GM10266 (cell line): ENCODE measurements at regions not wholly inside any gene's neighbourhood (a gene's known extent, or its start where the extent isn't known, plus 50 kb on each side); places are given as distances from the start of the nearest gene placed in this dataset.

Experiments
- DNase-seq: peaks from one replicate; pipeline ENCODE4 v3.0.0; 2012; ENCODE audit errors: extremely low spot score
- CTCF ChIP-seq: IDR thresholded peaks from 2 replicates; pipeline ENCODE4 v1.5.1; 2012; ENCODE audit warnings: mild to moderate bottlenecking, low read depth; ENCODE audit not compliant: control insufficient read depth, insufficient read depth; ENCODE audit errors: missing control alignments

- no peak for DNase-seq
- TF ChIP-seq CTCF: no peak
These were observed 89.1 kb upstream of the IGFBP7 start for GRCh38 chr4:57199267-57199666.

GRCh38 chr4:57195622-57196021, 85.4 kb upstream of the IGFBP7 start:
- no peak for TF ChIP-seq CTCF
- DNase-seq: no peak

GRCh38 chr4:57194068-57194611, 84.0 kb upstream of the IGFBP7 start:
- TF ChIP-seq CTCF: no peak

GRCh38 chr4:57193209-57193810, 83.1 kb upstream of the IGFBP7 start:
- TF ChIP-seq CTCF: no peak
- no peak for DNase-seq

More at GRCh38 chr4:57194068-57194611, 84.0 kb upstream of the IGFBP7 start:
- DNase-seq: no peak

GRCh38 chr4:57191523-57192034, 81.4 kb upstream of the IGFBP7 start:
- no peak for DNase-seq
- no peak for TF ChIP-seq CTCF

- DNase-seq: peak; percentile 48
- peak; percentile 59 for TF ChIP-seq CTCF
These were observed 80.7 kb upstream of the IGFBP7 start for GRCh38 chr4:57190601-57191481.
